ENCODE measurements at regions not wholly inside any gene's neighbourhood (a gene's known extent, or its start where the extent isn't known, plus 50 kb on each side); places are given as distances from the start of the nearest gene placed in this dataset.

- TF ChIP-seq PATZ1 (CRISPR knock-in tag; IDR thresholded peaks at IDR 0.05; ENCODE audit: borderline replicate concordance) (no peak), BACH2 (CRISPR knock-in tag; IDR thresholded peaks at IDR 0.05; ENCODE audit: borderline replicate concordance) (no peak), RARB (CRISPR knock-in tag; IDR thresholded peaks at IDR 0.05) (no peak), OSR1 (CRISPR knock-in tag; IDR thresholded peaks at IDR 0.05) (no peak)
- TF ChIP-seq, protein P1, sequence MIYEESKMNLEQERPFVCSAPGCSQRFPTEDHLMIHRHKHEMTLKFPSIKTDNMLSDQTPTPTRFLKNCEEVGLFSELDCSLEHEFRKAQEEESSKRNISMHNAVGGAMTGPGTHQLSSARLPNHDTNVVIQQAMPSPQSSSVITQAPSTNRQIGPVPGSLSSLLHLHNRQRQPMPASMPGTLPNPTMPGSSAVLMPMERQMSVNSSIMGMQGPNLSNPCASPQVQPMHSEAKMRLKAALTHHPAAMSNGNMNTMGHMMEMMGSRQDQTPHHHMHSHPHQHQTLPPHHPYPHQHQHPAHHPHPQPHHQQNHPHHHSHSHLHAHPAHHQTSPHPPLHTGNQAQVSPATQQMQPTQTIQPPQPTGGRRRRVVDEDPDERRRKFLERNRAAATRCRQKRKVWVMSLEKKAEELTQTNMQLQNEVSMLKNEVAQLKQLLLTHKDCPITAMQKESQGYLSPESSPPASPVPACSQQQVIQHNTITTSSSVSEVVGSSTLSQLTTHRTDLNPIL (CRISPR knock-in tag; IDR thresholded peaks at IDR 0.05; ENCODE audit: low read depth), result no peak
Observed at GRCh38 chr22:49182416-49182815, 645.3 kb downstream of the BRD1 start (continued).

GRCh38 chr22:49181942-49182341 is 645.7 kb downstream of the BRD1 start:
- ATAC-seq, result no peak

GRCh38 chr22:49181431-49181830 is 646.2 kb downstream of the BRD1 start:
- no peak for TF ChIP-seq PPARA (CRISPR knock-in tag; IDR thresholded peaks at IDR 0.05; ENCODE audit: borderline replicate concordance)
- TF ChIP-seq TCF4 (CRISPR knock-in tag; IDR thresholded peaks at IDR 0.05; ENCODE audit: borderline replicate concordance), result no peak
- TF ChIP-seq, protein P2, sequence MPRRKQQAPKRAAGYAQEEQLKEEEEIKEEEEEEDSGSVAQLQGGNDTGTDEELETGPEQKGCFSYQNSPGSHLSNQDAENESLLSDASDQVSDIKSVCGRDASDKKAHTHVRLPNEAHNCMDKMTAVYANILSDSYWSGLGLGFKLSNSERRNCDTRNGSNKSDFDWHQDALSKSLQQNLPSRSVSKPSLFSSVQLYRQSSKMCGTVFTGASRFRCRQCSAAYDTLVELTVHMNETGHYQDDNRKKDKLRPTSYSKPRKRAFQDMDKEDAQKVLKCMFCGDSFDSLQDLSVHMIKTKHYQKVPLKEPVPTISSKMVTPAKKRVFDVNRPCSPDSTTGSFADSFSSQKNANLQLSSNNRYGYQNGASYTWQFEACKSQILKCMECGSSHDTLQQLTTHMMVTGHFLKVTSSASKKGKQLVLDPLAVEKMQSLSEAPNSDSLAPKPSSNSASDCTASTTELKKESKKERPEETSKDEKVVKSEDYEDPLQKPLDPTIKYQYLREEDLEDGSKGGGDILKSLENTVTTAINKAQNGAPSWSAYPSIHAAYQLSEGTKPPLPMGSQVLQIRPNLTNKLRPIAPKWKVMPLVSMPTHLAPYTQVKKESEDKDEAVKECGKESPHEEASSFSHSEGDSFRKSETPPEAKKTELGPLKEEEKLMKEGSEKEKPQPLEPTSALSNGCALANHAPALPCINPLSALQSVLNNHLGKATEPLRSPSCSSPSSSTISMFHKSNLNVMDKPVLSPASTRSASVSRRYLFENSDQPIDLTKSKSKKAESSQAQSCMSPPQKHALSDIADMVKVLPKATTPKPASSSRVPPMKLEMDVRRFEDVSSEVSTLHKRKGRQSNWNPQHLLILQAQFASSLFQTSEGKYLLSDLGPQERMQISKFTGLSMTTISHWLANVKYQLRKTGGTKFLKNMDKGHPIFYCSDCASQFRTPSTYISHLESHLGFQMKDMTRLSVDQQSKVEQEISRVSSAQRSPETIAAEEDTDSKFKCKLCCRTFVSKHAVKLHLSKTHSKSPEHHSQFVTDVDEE (CRISPR knock-in tag; IDR thresholded peaks at IDR 0.05), result no peak
- no peak for TF ChIP-seq ZC3H10 (CRISPR knock-in tag; IDR thresholded peaks at IDR 0.05)
- no peak for TF ChIP-seq GLIS3 (CRISPR knock-in tag; IDR thresholded peaks at IDR 0.05)
- TF ChIP-seq ZFP3 (CRISPR knock-in tag; IDR thresholded peaks at IDR 0.05), result no peak
- no peak for TF ChIP-seq ZNF8 (CRISPR knock-in tag; IDR thresholded peaks at IDR 0.05)
- TF ChIP-seq ARNTL (CRISPR knock-in tag; IDR thresholded peaks at IDR 0.05; ENCODE audit: borderline replicate concordance, low read depth), result no peak
- no peak for TF ChIP-seq ZFP30 (CRISPR knock-in tag; IDR thresholded peaks at IDR 0.05)
- no peak for TF ChIP-seq TOX (CRISPR knock-in tag; IDR thresholded peaks at IDR 0.05; ENCODE audit: borderline replicate concordance)
- no peak for TF ChIP-seq RARB (CRISPR knock-in tag; IDR thresholded peaks at IDR 0.05)
- TF ChIP-seq ZNF70 (CRISPR knock-in tag; IDR thresholded peaks at IDR 0.05), result no peak
- no peak for TF ChIP-seq ESRRG (CRISPR knock-in tag; IDR thresholded peaks at IDR 0.05)
- no peak for TF ChIP-seq OSR1 (CRISPR knock-in tag; IDR thresholded peaks at IDR 0.05)
- ATAC-seq, result no peak

More at GRCh38 chr22:49181942-49182341, 645.7 kb downstream of the BRD1 start:
- no peak for TF ChIP-seq ISL1 (CRISPR knock-in tag; IDR thresholded peaks at IDR 0.05)
- no peak for TF ChIP-seq ZFP3 (CRISPR knock-in tag; IDR thresholded peaks at IDR 0.05)
- no peak for TF ChIP-seq ZNF70 (CRISPR knock-in tag; IDR thresholded peaks at IDR 0.05)
- TF ChIP-seq GLIS3 (CRISPR knock-in tag; IDR thresholded peaks at IDR 0.05), result no peak
- TF ChIP-seq ZFP30 (CRISPR knock-in tag; IDR thresholded peaks at IDR 0.05), result no peak
- TF ChIP-seq ARNTL (CRISPR knock-in tag; IDR thresholded peaks at IDR 0.05; ENCODE audit: borderline replicate concordance, low read depth), result no peak
- TF ChIP-seq ZC3H10 (CRISPR knock-in tag; IDR thresholded peaks at IDR 0.05), result no peak
- no peak for TF ChIP-seq ESRRG (CRISPR knock-in tag; IDR thresholded peaks at IDR 0.05)
- TF ChIP-seq, protein P2 (CRISPR knock-in tag; IDR thresholded peaks at IDR 0.05), result no peak
- TF ChIP-seq, protein P1 (CRISPR knock-in tag; IDR thresholded peaks at IDR 0.05; ENCODE audit: low read depth), result no peak
- no peak for TF ChIP-seq POU6F1 (CRISPR knock-in tag; IDR thresholded peaks at IDR 0.05; ENCODE audit: borderline replicate concordance, low read depth)
- TF ChIP-seq ZNF565 (CRISPR knock-in tag; conservative IDR thresholded peaks at IDR 0.05; ENCODE audit: low read depth), result no peak
- no peak for TF ChIP-seq OSR1 (CRISPR knock-in tag; IDR thresholded peaks at IDR 0.05)
- no peak for TF ChIP-seq SNAI2 (CRISPR knock-in tag; IDR thresholded peaks at IDR 0.05)
- TF ChIP-seq RARB (CRISPR knock-in tag; IDR thresholded peaks at IDR 0.05), result no peak
- TF ChIP-seq TCF4 (CRISPR knock-in tag; IDR thresholded peaks at IDR 0.05; ENCODE audit: borderline replicate concordance), result no peak

All from SK-N-SH treated with all-trans-retinoic acid at 6 μM for 48 hours (cell line).